Upper lobe of left lung (tissue), 4 donors: ENCODE measurements at regions not wholly inside any gene's neighbourhood (a gene's known extent, or its start where the extent isn't known, plus 50 kb on each side); places are given as distances from the start of the nearest gene placed in this dataset.

Source experiments
- POLR2A ChIP-seq, 4 donors: fragments of 450-650 bp; IDR thresholded peaks; one replicate each; pipeline ENCODE4 v1.5.1; 2016 to 2017; ENCODE audit warnings: antibody characterized with exemption in 4 of 4, mild to moderate bottlenecking in 2 of 4
- TF ChIP-seq, protein P1 (sequence below), 6 experiments: fragments of 450-650 bp in 4 of 6; fragments of 200-600 bp in 2 of 6; sonication (generic) in 2 of 6; IDR thresholded peaks; one replicate each; pipeline ENCODE4 v1.5.1; 2016 to 2019; ENCODE audit warnings: antibody characterized with exemption in 6 of 6

- TF ChIP-seq, protein P1, sequence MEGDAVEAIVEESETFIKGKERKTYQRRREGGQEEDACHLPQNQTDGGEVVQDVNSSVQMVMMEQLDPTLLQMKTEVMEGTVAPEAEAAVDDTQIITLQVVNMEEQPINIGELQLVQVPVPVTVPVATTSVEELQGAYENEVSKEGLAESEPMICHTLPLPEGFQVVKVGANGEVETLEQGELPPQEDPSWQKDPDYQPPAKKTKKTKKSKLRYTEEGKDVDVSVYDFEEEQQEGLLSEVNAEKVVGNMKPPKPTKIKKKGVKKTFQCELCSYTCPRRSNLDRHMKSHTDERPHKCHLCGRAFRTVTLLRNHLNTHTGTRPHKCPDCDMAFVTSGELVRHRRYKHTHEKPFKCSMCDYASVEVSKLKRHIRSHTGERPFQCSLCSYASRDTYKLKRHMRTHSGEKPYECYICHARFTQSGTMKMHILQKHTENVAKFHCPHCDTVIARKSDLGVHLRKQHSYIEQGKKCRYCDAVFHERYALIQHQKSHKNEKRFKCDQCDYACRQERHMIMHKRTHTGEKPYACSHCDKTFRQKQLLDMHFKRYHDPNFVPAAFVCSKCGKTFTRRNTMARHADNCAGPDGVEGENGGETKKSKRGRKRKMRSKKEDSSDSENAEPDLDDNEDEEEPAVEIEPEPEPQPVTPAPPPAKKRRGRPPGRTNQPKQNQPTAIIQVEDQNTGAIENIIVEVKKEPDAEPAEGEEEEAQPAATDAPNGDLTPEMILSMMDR (IDR thresholded peaks at IDR 0.05), result no peak
- no peak for TF ChIP-seq POLR2A (IDR thresholded peaks at IDR 0.05)
These were observed 380.7 kb upstream of the BTBD3 start for GRCh38 chr20:11537032-11537431.
